Mucosa of descending colon (tissue), 3 donors: ENCODE measurements at regions not wholly inside any gene's neighbourhood (a gene's known extent, or its start where the extent isn't known, plus 50 kb on each side); places are given as distances from the start of the nearest gene placed in this dataset.

Experiments used
- ATAC-seq: fragments of 200-7000 bp; cut with Tn5 transposase; one replicate; pipeline ENCODE4 v1.9.1; 2020; ENCODE audit warnings: mild to moderate bottlenecking, moderate library complexity
- DNase-seq, 3 donors: peaks; one replicate each; pipeline ENCODE4 v3.0.0-alpha.2; 2020
- H3K36me3 ChIP-seq: fragments of 200-600 bp; one replicate; pipeline ENCODE4 v1.8.0; 2021; ENCODE audit warnings: low read depth, mild to moderate bottlenecking
- H3K4me1 ChIP-seq: fragments of 200-600 bp; one replicate; pipeline ENCODE4 v1.8.0; 2021; ENCODE audit warnings: low read depth, mild to moderate bottlenecking
- H3K4me3 ChIP-seq: fragments of 200-600 bp; one replicate; pipeline ENCODE4 v1.8.0; 2021; ENCODE audit warnings: mild to moderate bottlenecking
- H3K9me3 ChIP-seq: fragments of 200-600 bp; one replicate; pipeline ENCODE4 v1.8.0; 2021; ENCODE audit warnings: mild to moderate bottlenecking
- CTCF ChIP-seq: fragments of 200-600 bp; IDR thresholded peaks from one replicate; pipeline ENCODE4 v1.8.0; 2022; ENCODE audit warnings: antibody characterized with exemption, mild to moderate bottlenecking
- intact Hi-C, 2 donors: fragments of 100-400 bp; cut with DNase I in 1 of 2; cut with micrococcal nuclease in 1 of 2; formaldehyde crosslinking; loops; one replicate each; pipeline versions ENCODE4 v1.11.0 to v1.11.1; 2022; cut with DNase I, micrococcal nuclease
- donor health status: DM: no; HTN: no; CAD: no; lungs with moderate emphysema.
- donor health status: DM: no; HTN: no; CAD: no.
- donor health status: DM: no; HTN: yes; CAD: no.

GRCh38 chr9:28092981-28093936 is 520.0 kb upstream of the C9orf72 start:
- ATAC-seq = no peak
- intact Hi-C loops = no loop called here
- no peaks in the 10 kb centered on the region for H3K4me1 ChIP-seq
- TF ChIP-seq CTCF = no peak
- H3K36me3 ChIP-seq = no peaks in the 10 kb centered on the region
- no peaks in the 10 kb centered on the region for H3K9me3 ChIP-seq
- H3K4me3 ChIP-seq = no peak overlapping the region
- no peak for DNase-seq

GRCh38 chr9:28101509-28101908 is 528.2 kb upstream of the C9orf72 start:
- Histone ChIP-seq H3K4me3 (no peak overlapping the region), H3K9me3 (no peaks in the 10 kb centered on the region), H3K4me1 (no peaks in the 10 kb centered on the region), H3K36me3 (no peaks in the 10 kb centered on the region)
- ATAC-seq (no peak), DNase-seq (no peak)
- intact Hi-C loops = no loop called here
- TF ChIP-seq CTCF = no peak

- H3K36me3 ChIP-seq = no peaks in the 10 kb centered on the region
- DNase-seq = no peak
- no peaks in the 10 kb centered on the region for H3K4me1 ChIP-seq
- no peaks in the 10 kb centered on the region for H3K9me3 ChIP-seq
- ATAC-seq = no peak
- no peak overlapping the region for H3K4me3 ChIP-seq
- intact Hi-C loops = no loop called here
- no peak for TF ChIP-seq CTCF
Observed at GRCh38 chr9:28105001-28105400, 531.7 kb upstream of the C9orf72 start.

GRCh38 chr9:28120184-28120583 is 546.9 kb upstream of the C9orf72 start:
- Histone ChIP-seq H3K4me3 (no peak overlapping the region), H3K4me1 (no peaks in the 10 kb centered on the region), H3K36me3 (no peaks in the 10 kb centered on the region), H3K9me3 (no peaks in the 10 kb centered on the region)
- intact Hi-C loops = no loop called here
- no peak for TF ChIP-seq CTCF
- no peak for DNase-seq
- no peak for ATAC-seq

- Histone ChIP-seq H3K4me3 (no peak overlapping the region), H3K9me3 (no peaks in the 10 kb centered on the region), H3K36me3 (no peaks in the 10 kb centered on the region), H3K4me1 (no peaks in the 10 kb centered on the region)
- no peak for TF ChIP-seq CTCF
- ATAC-seq = peak; percentile 70
- intact Hi-C loops = no loop called here
- DNase-seq = no peak
Observed at GRCh38 chr9:28120626-28121025, 547.3 kb upstream of the C9orf72 start.
